HL-60 (cell line): ENCODE measurements at regions not wholly inside any gene's neighbourhood (a gene's known extent, or its start where the extent isn't known, plus 50 kb on each side); places are given as distances from the start of the nearest gene placed in this dataset.

Experiments used
- DNase-seq, 2 experiments: peaks; one replicate each; pipeline ENCODE4 v3.0.0-alpha.2; 2010 to 2020; ENCODE audit warnings: low read depth in 1 of 2, low spot score in 1 of 2
- H3K27ac ChIP-seq: fragments of 250-450 bp; sonication (Bioruptor Pico); replicated peaks from 2 replicates; pipeline ENCODE4 v1.5.1; 2020; ENCODE audit warnings: mild to moderate bottlenecking, moderate library complexity
- H3K27me3 ChIP-seq: fragments of 250-450 bp; sonication (Bioruptor Pico); 2 replicates; pipeline ENCODE4 v1.5.1; 2021; ENCODE audit warnings: mild to moderate bottlenecking, moderate library complexity; ENCODE audit not compliant: insufficient read depth, poor library complexity, severe bottlenecking
- H3K4me3 ChIP-seq: replicated peaks from 2 replicates; pipeline ENCODE4 v1.5.1; 2011; ENCODE audit warnings: mild to moderate bottlenecking, control low read depth, low read length; ENCODE audit not compliant: insufficient read depth
- CTCF ChIP-seq: IDR thresholded peaks from one replicate; pipeline ENCODE4 v1.5.1; 2011; ENCODE audit warnings: low read length, control low read depth, inconsistent platforms; ENCODE audit not compliant: insufficient read depth
- GABPA ChIP-seq: IDR thresholded peaks from 2 replicates; pipeline ENCODE4 v1.6.1; 2012; ENCODE audit warnings: low read depth
- POLR2AphosphoS5 ChIP-seq: IDR thresholded peaks from 2 replicates; pipeline ENCODE4 v1.6.1; 2012; ENCODE audit warnings: low read depth
- SPI1 ChIP-seq: IDR thresholded peaks from 2 replicates; pipeline ENCODE4 v1.6.1; 2012; ENCODE audit warnings: low read depth, mild to moderate bottlenecking, borderline replicate concordance
- TF ChIP-seq, protein P1 (sequence below): IDR thresholded peaks from 2 replicates; pipeline ENCODE4 v1.6.1; 2012; ENCODE audit warnings: low read depth; ENCODE audit not compliant: insufficient replicate concordance

DNA sequence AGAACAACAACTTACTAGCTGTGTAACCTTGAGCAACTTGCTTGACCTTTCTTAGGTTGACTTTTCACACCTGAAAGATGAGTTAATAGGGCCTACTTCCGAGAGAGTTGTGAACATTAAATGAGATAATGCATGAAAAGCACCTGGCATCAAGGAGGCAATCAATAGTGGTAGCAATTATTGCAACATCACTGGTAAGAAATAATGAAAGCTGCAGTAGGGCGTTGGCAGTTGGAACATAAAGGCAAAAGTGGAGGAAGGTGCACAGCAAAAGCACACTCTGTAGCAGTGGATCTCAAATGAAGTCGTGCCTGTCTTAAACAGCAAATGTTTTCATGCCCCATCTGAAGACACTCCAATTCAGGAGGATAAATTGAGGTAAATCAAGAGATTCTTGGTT is 178.9 kb upstream of the VRK2 start:
- TF ChIP-seq SPI1: no peak
- no peak for TF ChIP-seq GABPA
- TF ChIP-seq POLR2AphosphoS5: no peak
- TF ChIP-seq CTCF: no peak
- TF ChIP-seq, protein P1, sequence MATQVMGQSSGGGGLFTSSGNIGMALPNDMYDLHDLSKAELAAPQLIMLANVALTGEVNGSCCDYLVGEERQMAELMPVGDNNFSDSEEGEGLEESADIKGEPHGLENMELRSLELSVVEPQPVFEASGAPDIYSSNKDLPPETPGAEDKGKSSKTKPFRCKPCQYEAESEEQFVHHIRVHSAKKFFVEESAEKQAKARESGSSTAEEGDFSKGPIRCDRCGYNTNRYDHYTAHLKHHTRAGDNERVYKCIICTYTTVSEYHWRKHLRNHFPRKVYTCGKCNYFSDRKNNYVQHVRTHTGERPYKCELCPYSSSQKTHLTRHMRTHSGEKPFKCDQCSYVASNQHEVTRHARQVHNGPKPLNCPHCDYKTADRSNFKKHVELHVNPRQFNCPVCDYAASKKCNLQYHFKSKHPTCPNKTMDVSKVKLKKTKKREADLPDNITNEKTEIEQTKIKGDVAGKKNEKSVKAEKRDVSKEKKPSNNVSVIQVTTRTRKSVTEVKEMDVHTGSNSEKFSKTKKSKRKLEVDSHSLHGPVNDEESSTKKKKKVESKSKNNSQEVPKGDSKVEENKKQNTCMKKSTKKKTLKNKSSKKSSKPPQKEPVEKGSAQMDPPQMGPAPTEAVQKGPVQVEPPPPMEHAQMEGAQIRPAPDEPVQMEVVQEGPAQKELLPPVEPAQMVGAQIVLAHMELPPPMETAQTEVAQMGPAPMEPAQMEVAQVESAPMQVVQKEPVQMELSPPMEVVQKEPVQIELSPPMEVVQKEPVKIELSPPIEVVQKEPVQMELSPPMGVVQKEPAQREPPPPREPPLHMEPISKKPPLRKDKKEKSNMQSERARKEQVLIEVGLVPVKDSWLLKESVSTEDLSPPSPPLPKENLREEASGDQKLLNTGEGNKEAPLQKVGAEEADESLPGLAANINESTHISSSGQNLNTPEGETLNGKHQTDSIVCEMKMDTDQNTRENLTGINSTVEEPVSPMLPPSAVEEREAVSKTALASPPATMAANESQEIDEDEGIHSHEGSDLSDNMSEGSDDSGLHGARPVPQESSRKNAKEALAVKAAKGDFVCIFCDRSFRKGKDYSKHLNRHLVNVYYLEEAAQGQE: no peak
- Histone ChIP-seq H3K4me3 (no peak overlapping the region), H3K27ac (no peak overlapping the region), H3K27me3 (no peaks in the 10 kb centered on the region)
- DNase-seq: no peak

DNA sequence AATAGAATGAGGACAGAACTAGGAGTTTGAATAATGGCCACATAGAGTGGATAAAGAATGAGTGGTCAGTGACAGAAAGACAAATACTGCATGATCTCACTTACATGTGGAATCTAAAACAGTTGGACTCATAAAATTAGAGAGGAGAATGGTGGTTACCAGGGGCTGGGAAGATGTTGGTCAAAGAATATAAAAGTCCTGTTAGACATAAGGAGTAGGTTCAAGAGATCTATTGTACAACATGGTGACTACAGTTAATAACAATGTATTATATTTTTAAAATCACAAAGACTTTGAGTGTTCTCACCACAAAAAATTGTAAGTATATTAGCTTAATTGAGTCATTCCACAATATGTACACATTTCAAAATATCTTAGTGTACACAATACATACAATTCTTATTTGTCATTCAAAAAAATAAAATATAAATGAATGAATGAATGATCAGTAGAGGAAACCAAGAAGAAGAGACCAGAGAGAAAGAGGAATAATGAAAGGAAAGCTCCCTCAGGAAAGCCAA is 177.9 kb upstream of the VRK2 start:
- H3K27ac ChIP-seq: no peak overlapping the region
- no peak overlapping the region for H3K4me3 ChIP-seq
- DNase-seq: no peak
- H3K27me3 ChIP-seq: no peaks in the 10 kb centered on the region
- TF ChIP-seq CTCF (no peak), SPI1 (no peak), GABPA (no peak), POLR2AphosphoS5 (no peak)
- TF ChIP-seq, protein P1: no peak

GRCh38 chr2:57869758-57870344 is 176.8 kb upstream of the VRK2 start:
- Histone ChIP-seq H3K27ac (no peak overlapping the region), H3K27me3 (no peaks in the 10 kb centered on the region), H3K4me3 (no peak overlapping the region)
- no peak for DNase-seq
- TF ChIP-seq POLR2AphosphoS5: no peak
- TF ChIP-seq SPI1: no peak
- TF ChIP-seq, protein P1: no peak
- TF ChIP-seq CTCF: no peak
- TF ChIP-seq GABPA: no peak
